HL-60 (cell line): ENCODE measurements at regions not wholly inside any gene's neighbourhood (a gene's known extent, or its start where the extent isn't known, plus 50 kb on each side); places are given as distances from the start of the nearest gene placed in this dataset.

Experiments
- DNase-seq, 2 experiments: peaks; one replicate each; pipeline ENCODE4 v3.0.0-alpha.2; 2010 to 2020; ENCODE audit warnings: low read depth in 1 of 2, low spot score in 1 of 2
- H3K27ac ChIP-seq: fragments of 250-450 bp; sonication (Bioruptor Pico); replicated peaks from 2 replicates; pipeline ENCODE4 v1.5.1; 2020; ENCODE audit warnings: mild to moderate bottlenecking, moderate library complexity
- H3K27me3 ChIP-seq: fragments of 250-450 bp; sonication (Bioruptor Pico); 2 replicates; pipeline ENCODE4 v1.5.1; 2021; ENCODE audit warnings: mild to moderate bottlenecking, moderate library complexity; ENCODE audit not compliant: insufficient read depth, poor library complexity, severe bottlenecking
- H3K4me3 ChIP-seq: replicated peaks from 2 replicates; pipeline ENCODE4 v1.5.1; 2011; ENCODE audit warnings: mild to moderate bottlenecking, control low read depth, low read length; ENCODE audit not compliant: insufficient read depth
- GABPA ChIP-seq: IDR thresholded peaks from 2 replicates; pipeline ENCODE4 v1.6.1; 2012; ENCODE audit warnings: low read depth
- POLR2AphosphoS5 ChIP-seq: IDR thresholded peaks from 2 replicates; pipeline ENCODE4 v1.6.1; 2012; ENCODE audit warnings: low read depth
- REST ChIP-seq: IDR thresholded peaks from 2 replicates; pipeline ENCODE4 v1.6.1; 2012; ENCODE audit warnings: low read depth; ENCODE audit not compliant: insufficient replicate concordance
- SPI1 ChIP-seq: IDR thresholded peaks from 2 replicates; pipeline ENCODE4 v1.6.1; 2012; ENCODE audit warnings: low read depth, mild to moderate bottlenecking, borderline replicate concordance
- TF ChIP-seq, protein P1 (sequence below): IDR thresholded peaks from one replicate; pipeline ENCODE4 v1.5.1; 2011; ENCODE audit warnings: low read length, control low read depth, inconsistent platforms; ENCODE audit not compliant: insufficient read depth

GRCh38 chr5:8930021-8930420 is 615.9 kb downstream of the SEMA5A start:
- Histone ChIP-seq H3K27me3 (no peaks in the 10 kb centered on the region), H3K4me3 (no peak overlapping the region), H3K27ac (no peak overlapping the region)
- TF ChIP-seq, protein P1, sequence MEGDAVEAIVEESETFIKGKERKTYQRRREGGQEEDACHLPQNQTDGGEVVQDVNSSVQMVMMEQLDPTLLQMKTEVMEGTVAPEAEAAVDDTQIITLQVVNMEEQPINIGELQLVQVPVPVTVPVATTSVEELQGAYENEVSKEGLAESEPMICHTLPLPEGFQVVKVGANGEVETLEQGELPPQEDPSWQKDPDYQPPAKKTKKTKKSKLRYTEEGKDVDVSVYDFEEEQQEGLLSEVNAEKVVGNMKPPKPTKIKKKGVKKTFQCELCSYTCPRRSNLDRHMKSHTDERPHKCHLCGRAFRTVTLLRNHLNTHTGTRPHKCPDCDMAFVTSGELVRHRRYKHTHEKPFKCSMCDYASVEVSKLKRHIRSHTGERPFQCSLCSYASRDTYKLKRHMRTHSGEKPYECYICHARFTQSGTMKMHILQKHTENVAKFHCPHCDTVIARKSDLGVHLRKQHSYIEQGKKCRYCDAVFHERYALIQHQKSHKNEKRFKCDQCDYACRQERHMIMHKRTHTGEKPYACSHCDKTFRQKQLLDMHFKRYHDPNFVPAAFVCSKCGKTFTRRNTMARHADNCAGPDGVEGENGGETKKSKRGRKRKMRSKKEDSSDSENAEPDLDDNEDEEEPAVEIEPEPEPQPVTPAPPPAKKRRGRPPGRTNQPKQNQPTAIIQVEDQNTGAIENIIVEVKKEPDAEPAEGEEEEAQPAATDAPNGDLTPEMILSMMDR, result no peak
- no peak for TF ChIP-seq REST
- no peak for TF ChIP-seq GABPA
- TF ChIP-seq SPI1, result no peak
- TF ChIP-seq POLR2AphosphoS5, result no peak
- no peak for DNase-seq

DNA sequence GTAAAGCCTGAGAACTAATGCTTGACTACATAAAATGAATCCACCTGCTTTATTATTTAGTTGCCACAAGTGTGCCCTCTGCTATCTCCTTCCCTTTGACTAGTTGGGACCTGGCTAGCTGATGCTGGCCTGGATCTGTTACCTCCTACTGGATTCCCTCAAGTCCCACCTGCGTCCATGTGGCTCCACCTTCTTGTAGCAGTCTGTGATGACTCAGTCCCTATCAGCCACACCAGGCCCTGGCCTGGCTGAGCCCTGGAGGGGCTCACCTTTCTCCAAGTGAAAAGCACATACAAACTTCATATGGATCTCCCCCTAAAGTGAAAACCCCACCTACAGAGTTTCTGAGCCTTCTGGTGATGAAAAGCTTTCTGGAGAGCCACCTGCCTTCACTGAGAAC is 611.4 kb downstream of the SEMA5A start:
- no peak overlapping the region for H3K27ac ChIP-seq
- DNase-seq, result no peak
- no peak overlapping the region for H3K4me3 ChIP-seq
- no peak for TF ChIP-seq REST
- TF ChIP-seq SPI1, result no peak
- TF ChIP-seq, protein P1, result no peak
- no peak for TF ChIP-seq POLR2AphosphoS5
- no peaks in the 10 kb centered on the region for H3K27me3 ChIP-seq

- DNase-seq, result no peak
- H3K27ac ChIP-seq, result no peak overlapping the region
- no peak overlapping the region for H3K4me3 ChIP-seq
- no peaks in the 10 kb centered on the region for H3K27me3 ChIP-seq
- no peak for TF ChIP-seq SPI1
- no peak for TF ChIP-seq GABPA
- no peak for TF ChIP-seq POLR2AphosphoS5
- TF ChIP-seq, protein P1, result no peak
- no peak for TF ChIP-seq REST
These were observed 604.9 kb downstream of the SEMA5A start for GRCh38 chr5:8940934-8941333.
